Endodermal cell (in vitro differentiated cells): ENCODE measurements at regions not wholly inside any gene's neighbourhood (a gene's known extent, or its start where the extent isn't known, plus 50 kb on each side); places are given as distances from the start of the nearest gene placed in this dataset.

Experiments used
- DNase-seq: peaks from one replicate; pipeline ENCODE4 v3.0.0-alpha.2; 2017
- H3K27ac ChIP-seq: 2 replicates; pipeline ENCODE4 v1.5.1; 2013; ENCODE audit warnings: mild to moderate bottlenecking, low read depth, low read length, moderate library complexity
- H3K27me3 ChIP-seq: 2 replicates; pipeline ENCODE4 v1.6.1; 2013; ENCODE audit warnings: mild to moderate bottlenecking, low read length, moderate library complexity; ENCODE audit not compliant: insufficient read depth, control insufficient read depth, poor library complexity, severe bottlenecking
- H3K36me3 ChIP-seq: 2 replicates; pipeline ENCODE4 v1.7.0; 2013; ENCODE audit warnings: mild to moderate bottlenecking, low read length, moderate library complexity; ENCODE audit not compliant: control insufficient read depth, insufficient read depth
- H3K4me1 ChIP-seq: one replicate; pipeline ENCODE4 v1.7.0; 2013; ENCODE audit warnings: low read length; ENCODE audit not compliant: control insufficient read depth, insufficient read depth
- H3K4me3 ChIP-seq: 2 replicates; pipeline ENCODE4 v1.5.1; 2013; ENCODE audit warnings: mild to moderate bottlenecking, low read length, moderate library complexity
- H3K9ac ChIP-seq: 2 replicates; pipeline ENCODE4 v1.6.1; 2013; ENCODE audit warnings: mild to moderate bottlenecking, low read length, moderate library complexity; ENCODE audit not compliant: poor library complexity, severe bottlenecking; ENCODE audit errors: extremely low read depth
- H3K9me3 ChIP-seq: 2 replicates; pipeline ENCODE4 v1.6.1; 2013; ENCODE audit warnings: mild to moderate bottlenecking, low read length, moderate library complexity; ENCODE audit not compliant: control insufficient read depth
- H3K27ac Mint-ChIP-seq: 2 replicates; pipeline ENCODE4 v1.8.0; 2020; ENCODE audit warnings: mixed read lengths
- H3K27me3 Mint-ChIP-seq: 2 replicates; pipeline ENCODE4 v1.8.0; 2021; ENCODE audit warnings: mild to moderate bottlenecking, mixed read lengths; ENCODE audit not compliant: insufficient read depth
- H3K36me3 Mint-ChIP-seq: 2 replicates; pipeline ENCODE4 v1.8.0; 2020; ENCODE audit warnings: low read depth, mixed read lengths
- H3K4me1 Mint-ChIP-seq: 2 replicates; pipeline ENCODE4 v1.8.0; 2020; ENCODE audit warnings: mixed read lengths
- H3K4me3 Mint-ChIP-seq: 2 replicates; pipeline ENCODE4 v1.8.0; 2020; ENCODE audit warnings: mild to moderate bottlenecking, moderate library complexity, mixed read lengths
- H3K9me3 Mint-ChIP-seq: 2 replicates; pipeline ENCODE4 v1.8.0; 2020; ENCODE audit warnings: mild to moderate bottlenecking, mixed read lengths
- WGBS, 2 experiments: methylation state at CpG; one replicate each; pipeline versions ENCODE4 v1.1.5 to v1.1.7; 2013; ENCODE audit warnings: missing lambda C conversion rate in 2 of 2, mixed read lengths in 1 of 2; ENCODE audit not compliant: insufficient coverage in 1 of 2, insufficient read length in 1 of 2; 5-methylcytosine and 5-hydroxymethylcytosine counted together
- TF ChIP-seq, protein P1 (sequence below): fragments of 200-600 bp; sonication (generic); conservative IDR thresholded peaks from 2 replicates; pipeline ENCODE4 v1.5.0; 2021; ENCODE audit warnings: antibody characterized with exemption, mild to moderate bottlenecking

DNA sequence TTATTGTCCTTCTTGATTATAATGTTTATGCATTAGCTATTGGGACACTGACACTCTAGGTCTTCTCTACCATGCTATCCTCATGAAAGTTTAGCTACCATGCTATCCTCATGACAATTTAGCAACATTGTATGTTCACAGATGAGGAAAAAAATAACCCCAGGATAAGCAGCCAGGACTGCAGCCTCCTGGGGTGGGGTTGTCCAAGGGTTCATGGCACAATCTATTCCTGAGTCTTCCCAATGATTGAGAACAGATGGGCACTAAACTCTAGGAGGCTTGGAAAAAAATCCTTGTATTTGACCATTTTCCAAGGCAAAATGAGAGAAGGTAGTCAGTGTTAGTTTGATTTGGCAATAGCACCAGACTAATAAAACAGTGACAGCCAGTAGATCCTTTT lies 619.8 kb upstream of the LCORL start:
- Mint-ChIP-seq H3K27ac (no peak overlapping the region), H3K4me1 (peaks cover 17% of the 10 kb centered on the region), H3K4me3 (no peak overlapping the region), H3K36me3 (no peaks in the 10 kb centered on the region), H3K27me3 (no peaks in the 10 kb centered on the region), H3K9me3 (no peaks in the 10 kb centered on the region)
- H3K27me3 ChIP-seq: no peaks in the 10 kb centered on the region
- no peak overlapping the region for H3K9ac ChIP-seq
- H3K9me3 ChIP-seq: no peaks in the 10 kb centered on the region
- no peak for DNase-seq
- H3K36me3 ChIP-seq: no peaks in the 10 kb centered on the region
- H3K4me1 ChIP-seq: peaks cover 3% of the 10 kb centered on the region
- no peak overlapping the region for H3K27ac ChIP-seq
- no peak overlapping the region for H3K4me3 ChIP-seq
- TF ChIP-seq, protein P1, sequence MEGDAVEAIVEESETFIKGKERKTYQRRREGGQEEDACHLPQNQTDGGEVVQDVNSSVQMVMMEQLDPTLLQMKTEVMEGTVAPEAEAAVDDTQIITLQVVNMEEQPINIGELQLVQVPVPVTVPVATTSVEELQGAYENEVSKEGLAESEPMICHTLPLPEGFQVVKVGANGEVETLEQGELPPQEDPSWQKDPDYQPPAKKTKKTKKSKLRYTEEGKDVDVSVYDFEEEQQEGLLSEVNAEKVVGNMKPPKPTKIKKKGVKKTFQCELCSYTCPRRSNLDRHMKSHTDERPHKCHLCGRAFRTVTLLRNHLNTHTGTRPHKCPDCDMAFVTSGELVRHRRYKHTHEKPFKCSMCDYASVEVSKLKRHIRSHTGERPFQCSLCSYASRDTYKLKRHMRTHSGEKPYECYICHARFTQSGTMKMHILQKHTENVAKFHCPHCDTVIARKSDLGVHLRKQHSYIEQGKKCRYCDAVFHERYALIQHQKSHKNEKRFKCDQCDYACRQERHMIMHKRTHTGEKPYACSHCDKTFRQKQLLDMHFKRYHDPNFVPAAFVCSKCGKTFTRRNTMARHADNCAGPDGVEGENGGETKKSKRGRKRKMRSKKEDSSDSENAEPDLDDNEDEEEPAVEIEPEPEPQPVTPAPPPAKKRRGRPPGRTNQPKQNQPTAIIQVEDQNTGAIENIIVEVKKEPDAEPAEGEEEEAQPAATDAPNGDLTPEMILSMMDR: no peak

DNA sequence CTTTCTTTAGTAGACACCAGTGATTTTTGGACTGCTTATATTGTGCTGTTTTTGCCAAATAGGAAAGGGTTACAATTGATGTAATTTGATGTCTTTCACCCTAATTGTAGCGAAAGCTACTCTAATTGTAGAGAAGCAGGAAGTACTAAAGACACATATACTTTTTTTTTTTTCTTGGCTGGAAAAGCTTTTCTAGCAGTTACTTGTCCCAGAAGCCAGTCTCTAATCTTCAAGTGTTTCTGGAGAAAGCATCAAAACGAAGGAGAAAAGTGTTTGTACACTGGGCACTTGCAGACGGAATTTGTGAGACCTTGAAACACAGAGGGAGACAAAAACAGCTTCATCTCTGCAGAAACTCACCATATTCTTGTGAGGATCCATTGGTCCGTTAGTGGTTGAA lies 616.5 kb upstream of the LCORL start:
- H3K36me3 Mint-ChIP-seq: no peaks in the 10 kb centered on the region
- 85 to 93% methylated on average over 3 to 4 of the region's 4 CpGs for WGBS, 2 experiments
- DNase-seq: no peak

DNA sequence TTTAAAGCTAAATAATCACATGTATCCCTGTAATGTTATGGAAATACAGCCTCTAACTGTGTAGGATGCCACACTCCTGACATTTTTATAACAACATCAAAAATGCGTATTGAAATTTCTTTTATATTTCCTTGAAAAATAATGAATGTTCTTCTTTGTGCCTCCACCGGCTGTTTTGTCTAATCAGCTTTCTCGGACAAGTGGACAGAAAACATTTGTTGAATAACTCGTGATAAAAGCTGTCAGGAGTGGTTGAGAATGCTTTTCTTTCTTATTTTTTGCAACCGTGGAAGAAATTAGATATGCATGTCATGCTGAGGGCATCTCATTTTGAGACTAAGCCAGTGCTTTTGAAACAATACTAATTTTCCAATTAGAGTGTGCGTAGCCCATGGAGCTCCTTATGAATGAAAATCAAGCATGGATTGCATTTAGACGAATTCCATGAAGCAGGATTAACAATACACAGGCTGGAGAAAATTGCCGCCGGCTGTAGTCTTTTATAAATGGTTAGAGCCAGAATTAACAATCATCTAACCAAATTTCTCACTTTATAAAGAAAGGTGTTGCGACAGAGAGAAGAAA lies 614.5 kb upstream of the LCORL start:
- no peak overlapping the region for H3K9ac ChIP-seq
- peaks cover 6% of the 10 kb centered on the region for H3K4me1 Mint-ChIP-seq
- H3K9me3 ChIP-seq: peaks cover 6% of the 10 kb centered on the region
- H3K27ac Mint-ChIP-seq: no peak overlapping the region
- no peak for DNase-seq
- no peak overlapping the region for H3K4me3 Mint-ChIP-seq
- H3K27ac ChIP-seq: no peak overlapping the region
- no peaks in the 10 kb centered on the region for H3K36me3 Mint-ChIP-seq
- H3K27me3 ChIP-seq: no peaks in the 10 kb centered on the region
- no peaks in the 10 kb centered on the region for H3K4me1 ChIP-seq
- H3K9me3 Mint-ChIP-seq: peaks cover 10% of the 10 kb centered on the region
- WGBS, 2 experiments: 83 to 94% methylated on average over 3 to 10 of the region's 10 CpGs
- no peak overlapping the region for H3K4me3 ChIP-seq
- TF ChIP-seq, protein P1: no peak
- no peaks in the 10 kb centered on the region for H3K36me3 ChIP-seq
- no peaks in the 10 kb centered on the region for H3K27me3 Mint-ChIP-seq

More for the DNA sequence above, 616.5 kb upstream of the LCORL start:
- TF ChIP-seq, protein P1: no peak
- H3K27me3 ChIP-seq: no peaks in the 10 kb centered on the region
- no peaks in the 10 kb centered on the region for H3K36me3 ChIP-seq
- H3K4me1 ChIP-seq: no peaks in the 10 kb centered on the region
- no peaks in the 10 kb centered on the region for H3K27me3 Mint-ChIP-seq
- no peaks in the 10 kb centered on the region for H3K9me3 ChIP-seq
- H3K9me3 Mint-ChIP-seq: no peaks in the 10 kb centered on the region
- peaks cover 7% of the 10 kb centered on the region for H3K4me1 Mint-ChIP-seq
- no peak overlapping the region for H3K27ac Mint-ChIP-seq
- H3K27ac ChIP-seq: no peak overlapping the region
- H3K4me3 ChIP-seq: no peak overlapping the region
- no peak overlapping the region for H3K9ac ChIP-seq
- no peak overlapping the region for H3K4me3 Mint-ChIP-seq
